GM12892 (cell line): ENCODE measurements at regions not wholly inside any gene's neighbourhood (a gene's known extent, or its start where the extent isn't known, plus 50 kb on each side); places are given as distances from the start of the nearest gene placed in this dataset.

Experiments
- POLR2A ChIP-seq: IDR thresholded peaks from 2 replicates; pipeline ENCODE4 v1.6.1; 2011; ENCODE audit warnings: low read depth, low read length, control low read depth
- POLR2AphosphoS5 ChIP-seq: IDR thresholded peaks from 2 replicates; pipeline ENCODE4 v1.6.1; 2011; ENCODE audit warnings: low read depth, low read length, control low read depth

DNA sequence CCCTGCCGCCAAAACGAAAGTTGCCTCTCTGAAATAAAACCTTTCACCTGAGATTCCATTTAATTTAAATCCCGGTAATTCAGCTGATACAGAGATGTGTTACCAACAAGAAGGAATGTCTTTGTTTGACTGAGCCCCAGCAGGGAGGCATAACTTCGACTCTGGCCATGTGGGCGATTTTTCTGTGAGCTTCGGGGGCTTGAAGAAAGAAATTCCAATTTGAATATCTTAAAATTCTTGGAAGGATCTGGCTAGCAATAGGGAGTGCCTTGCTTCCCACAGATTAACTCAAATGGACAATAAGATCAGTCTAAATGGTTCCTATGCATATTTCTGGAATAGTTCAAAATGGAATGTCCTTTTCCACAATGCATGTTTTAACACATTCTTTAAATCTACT is 252.5 kb upstream of the TMPO start:
- TF ChIP-seq POLR2A, result no peak
- no peak for TF ChIP-seq POLR2AphosphoS5
